ENCODE measurements at regions not wholly inside any gene's neighbourhood (a gene's known extent, or its start where the extent isn't known, plus 50 kb on each side); places are given as distances from the start of the nearest gene placed in this dataset.

- DNase-seq (ENCODE audit: low read depth in 2 of 2), result no peak
Observed at GRCh38 chr5:173830421-173830820, 57.7 kb upstream of the CPEB4 start.

- no peak for DNase-seq (ENCODE audit: low read depth in 2 of 2)
Observed at GRCh38 chr5:173831196-173831914, 56.8 kb upstream of the CPEB4 start.

GRCh38 chr5:173832386-173832785, 55.8 kb upstream of the CPEB4 start:
- no peak for DNase-seq (ENCODE audit: low read depth in 2 of 2)

GRCh38 chr5:173833196-173833985, 54.8 kb upstream of the CPEB4 start:
- no peak for DNase-seq (ENCODE audit: low read depth in 2 of 2)

GRCh38 chr5:173834071-173834771, 53.9 kb upstream of the CPEB4 start:
- no peak for DNase-seq (ENCODE audit: low read depth in 2 of 2)

GRCh38 chr5:173835131-173835530, 53.0 kb upstream of the CPEB4 start:
- DNase-seq (ENCODE audit: low read depth in 2 of 2), result no peak

GRCh38 chr5:173835661-173836060, 52.5 kb upstream of the CPEB4 start:
- DNase-seq (ENCODE audit: low read depth in 2 of 2), result no peak

GRCh38 chr5:173837654-173838053, 50.5 kb upstream of the CPEB4 start:
- no peak for DNase-seq (ENCODE audit: low read depth in 2 of 2)

Measured in stimulated activated CD4-positive, alpha-beta T cell treated with anti-CD3 and anti-CD28 coated beads, Interleukin-1b, Interleukin-23, amount 100 ng/mL, for 1 hour (primary cell).